Renal pelvis (tissue), 1 donor: ENCODE measurements at regions not wholly inside any gene's neighbourhood (a gene's known extent, or its start where the extent isn't known, plus 50 kb on each side); places are given as distances from the start of the nearest gene placed in this dataset.

Source experiments
- DNase-seq: peaks from one replicate; pipeline ENCODE4 v3.0.0-alpha.2; 2013

DNA sequence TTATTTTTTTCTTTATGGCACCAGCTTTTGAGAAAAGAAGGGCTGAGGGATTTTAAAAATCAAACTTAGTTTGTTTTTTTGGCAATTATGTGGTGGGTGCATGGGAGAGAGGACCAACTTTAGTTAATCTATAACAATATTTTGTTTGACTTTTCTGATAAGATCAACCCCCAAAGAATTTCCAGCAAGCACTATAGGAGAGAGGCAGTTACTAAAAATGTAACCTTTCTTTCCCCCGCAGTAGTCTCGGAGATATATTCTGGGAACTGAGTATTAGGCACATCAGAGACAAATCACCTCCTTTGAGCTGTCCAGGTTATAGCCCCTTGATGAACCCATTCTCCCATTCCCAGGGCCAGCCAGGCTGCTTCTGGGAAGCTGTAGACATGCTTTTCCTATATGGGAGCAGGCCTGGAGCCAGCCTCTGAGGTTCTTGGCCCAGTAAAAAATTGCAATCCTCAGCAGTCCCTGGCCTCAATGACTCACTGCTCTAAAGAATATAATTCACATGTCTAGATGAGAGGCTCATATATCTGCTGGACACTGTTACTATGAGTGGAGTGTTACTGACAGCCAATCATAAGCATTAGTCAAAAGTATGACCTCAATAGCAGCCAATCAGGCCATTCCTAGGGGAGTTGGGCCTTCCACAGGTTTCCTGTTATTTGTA is 138.3 kb upstream of the AGBL1 start:
- no peak for DNase-seq

DNA sequence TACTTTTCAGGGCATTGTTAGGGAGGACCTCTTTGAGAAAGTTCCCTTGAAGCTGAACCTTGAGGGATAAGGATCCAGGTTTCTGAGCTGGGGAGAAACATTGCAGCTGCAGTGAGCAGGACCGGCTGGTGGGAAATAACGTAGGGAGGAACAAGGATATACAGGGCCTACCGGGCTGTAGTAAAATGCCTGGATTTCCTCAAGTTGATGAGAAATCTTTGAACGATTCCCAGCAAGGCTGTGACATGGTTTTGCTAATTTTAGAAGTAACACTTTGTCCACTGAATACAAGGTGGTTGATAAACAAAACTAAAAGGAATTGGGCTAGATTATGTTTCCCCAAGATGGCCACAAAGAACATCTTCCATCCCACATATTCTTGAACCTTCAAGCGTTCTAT is 137.0 kb upstream of the AGBL1 start:
- no peak for DNase-seq

DNA sequence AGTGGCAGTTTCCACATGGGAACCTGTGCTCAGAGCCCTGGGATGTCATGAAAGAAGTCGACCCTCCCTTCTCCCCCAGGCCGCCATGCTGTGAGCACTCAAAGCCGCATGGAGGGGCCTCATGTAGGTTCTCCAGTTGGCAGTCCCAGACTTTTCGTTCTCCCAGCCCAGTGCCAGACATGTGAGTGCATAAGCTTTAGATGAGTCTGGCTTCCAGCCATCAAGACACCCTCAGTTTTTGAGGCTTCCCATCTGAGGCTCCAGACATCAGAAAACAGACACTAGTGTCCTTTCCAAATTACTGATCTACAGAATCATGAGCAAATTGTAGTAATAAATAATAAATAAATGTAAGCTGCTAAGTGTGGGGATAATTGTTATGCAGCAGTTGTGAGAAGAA is 136.5 kb upstream of the AGBL1 start:
- no peak for DNase-seq

DNA sequence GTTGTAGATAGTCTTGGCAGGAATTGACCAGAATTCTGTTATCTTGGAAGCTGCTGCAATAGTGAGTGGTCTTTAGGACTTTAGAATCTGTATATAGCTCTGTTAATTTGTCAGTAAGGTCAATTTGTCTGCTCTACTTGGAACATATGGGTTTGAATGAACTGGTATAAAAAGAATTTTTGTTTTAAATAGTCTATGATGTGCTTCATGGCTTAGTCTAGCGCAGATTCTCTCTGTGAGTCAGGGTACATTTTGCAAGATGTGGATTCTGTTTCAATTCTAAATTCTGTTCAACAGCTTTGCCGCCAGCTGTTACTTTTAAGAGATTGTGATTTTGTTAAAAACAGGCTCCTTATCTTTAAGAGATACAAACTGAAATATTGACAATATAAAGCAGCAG is 135.9 kb upstream of the AGBL1 start:
- no peak for DNase-seq

DNA sequence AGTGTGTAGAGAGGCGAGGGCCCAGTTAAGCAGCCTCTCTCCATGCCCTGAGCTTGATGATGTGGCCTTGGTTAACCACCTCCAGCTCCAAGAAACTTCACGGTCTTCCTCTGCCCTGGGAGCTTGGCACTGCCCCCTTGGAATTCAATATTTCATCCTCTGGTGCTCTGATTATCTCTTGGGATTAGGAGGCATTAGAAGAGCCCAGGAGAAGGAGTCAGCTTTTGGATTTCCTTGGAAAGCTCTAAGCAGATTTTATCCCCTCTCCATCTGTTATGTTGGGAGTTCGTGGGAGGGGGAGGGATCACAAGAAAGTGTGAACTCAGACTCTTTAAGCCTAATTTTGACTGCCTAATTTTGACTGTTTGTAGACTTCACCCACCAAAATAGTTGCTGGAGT is 132.7 kb upstream of the AGBL1 start:
- DNase-seq: no peak

DNA sequence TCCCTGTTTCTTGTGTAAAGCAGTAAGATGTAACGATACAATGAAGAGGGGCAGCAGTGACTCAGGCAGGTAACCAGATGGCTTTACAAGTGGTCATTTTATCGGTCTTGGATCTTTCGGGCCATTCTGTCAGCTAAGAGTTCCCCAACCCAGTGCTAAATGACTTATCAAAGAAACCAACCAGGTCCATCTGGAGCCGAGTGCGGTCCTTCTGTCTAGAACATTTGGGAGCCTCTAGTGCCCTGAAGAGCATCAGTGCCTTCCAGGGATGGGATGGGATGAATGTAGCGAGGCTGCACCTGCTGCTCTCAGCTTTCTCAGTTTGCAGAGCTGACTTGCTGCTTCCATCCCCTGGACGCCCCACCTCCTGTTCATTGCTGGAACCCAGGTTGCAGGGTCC is 131.7 kb upstream of the AGBL1 start:
- no peak for DNase-seq

DNA sequence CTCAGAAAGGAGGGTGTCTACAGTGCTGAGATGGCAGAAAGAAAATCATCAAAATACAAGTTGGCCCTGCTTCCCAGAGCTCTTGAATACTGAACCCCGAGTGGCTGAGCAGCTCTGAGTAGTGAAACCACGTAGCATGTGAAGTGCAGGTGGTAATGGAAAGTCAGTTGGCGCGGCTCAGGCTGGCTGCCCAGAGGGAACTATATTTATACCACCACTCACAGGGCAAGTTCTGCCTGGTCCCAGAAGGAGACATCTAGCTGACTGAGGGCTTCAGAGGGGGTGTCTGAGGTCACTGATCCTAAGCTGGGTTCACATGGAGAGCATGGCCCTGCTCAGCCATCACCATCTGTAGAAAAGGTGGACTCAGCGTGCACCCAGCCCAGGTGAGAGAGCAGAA is 129.6 kb upstream of the AGBL1 start:
- no peak for DNase-seq

DNA sequence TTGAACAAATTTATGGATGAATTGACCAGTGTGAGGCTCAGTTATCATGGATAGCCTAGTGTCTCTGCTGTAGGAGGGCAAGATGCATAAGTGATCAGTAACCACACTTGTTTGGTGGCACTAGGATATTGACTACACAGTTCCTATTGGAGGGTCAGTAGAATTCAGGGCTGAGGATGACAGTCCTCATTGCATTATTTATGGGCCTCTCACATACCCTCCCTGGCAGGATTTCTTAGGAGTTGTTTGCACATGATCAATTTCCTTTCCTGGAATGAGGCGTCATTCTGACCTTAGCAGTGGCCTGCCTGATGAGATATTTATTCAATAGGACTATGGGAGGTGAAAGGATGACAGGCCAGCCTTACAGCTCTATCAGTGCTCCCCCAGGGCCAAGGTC is 125.1 kb upstream of the AGBL1 start:
- no peak for DNase-seq

DNA sequence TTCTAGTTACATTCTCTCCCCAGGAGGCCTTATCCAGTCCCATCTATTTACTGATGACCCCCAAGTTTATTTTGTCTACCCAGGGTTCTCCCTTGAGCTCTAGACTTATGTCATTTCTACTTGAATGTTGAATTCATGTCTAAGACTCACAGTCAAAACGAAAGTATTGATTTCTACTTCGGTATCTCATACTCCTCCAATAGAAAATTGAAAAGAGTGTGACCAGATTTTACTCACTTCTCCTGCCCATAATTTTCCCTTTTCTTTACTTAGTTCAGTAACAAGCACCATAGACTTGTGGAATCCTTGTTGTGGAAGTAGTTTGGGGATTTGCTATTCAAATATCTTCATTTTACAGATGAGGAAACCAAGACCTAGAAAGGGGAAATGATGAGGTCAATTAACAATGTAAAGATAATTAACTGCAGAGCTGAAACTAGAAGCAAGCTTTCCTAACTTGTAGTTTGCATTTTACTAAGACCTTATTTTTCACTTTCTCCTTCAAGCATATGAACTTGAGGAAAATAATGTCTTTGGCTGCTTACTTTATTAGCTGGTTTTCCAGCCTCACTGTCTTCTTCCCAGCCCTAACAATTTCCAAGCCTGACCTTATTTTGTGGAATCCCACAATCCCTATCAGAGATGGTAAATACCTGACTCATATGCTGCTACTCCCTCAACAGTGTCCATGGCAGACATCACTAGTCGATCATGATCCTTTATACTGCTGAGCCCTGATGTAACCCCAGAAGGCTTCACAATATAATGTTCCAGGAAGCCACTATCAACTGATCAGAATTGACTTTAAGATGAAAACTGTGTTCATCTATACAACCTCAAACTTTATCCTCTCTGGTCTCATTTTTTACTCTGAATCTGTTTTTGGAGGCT is 123.9 kb upstream of the AGBL1 start:
- DNase-seq: no peak

DNA sequence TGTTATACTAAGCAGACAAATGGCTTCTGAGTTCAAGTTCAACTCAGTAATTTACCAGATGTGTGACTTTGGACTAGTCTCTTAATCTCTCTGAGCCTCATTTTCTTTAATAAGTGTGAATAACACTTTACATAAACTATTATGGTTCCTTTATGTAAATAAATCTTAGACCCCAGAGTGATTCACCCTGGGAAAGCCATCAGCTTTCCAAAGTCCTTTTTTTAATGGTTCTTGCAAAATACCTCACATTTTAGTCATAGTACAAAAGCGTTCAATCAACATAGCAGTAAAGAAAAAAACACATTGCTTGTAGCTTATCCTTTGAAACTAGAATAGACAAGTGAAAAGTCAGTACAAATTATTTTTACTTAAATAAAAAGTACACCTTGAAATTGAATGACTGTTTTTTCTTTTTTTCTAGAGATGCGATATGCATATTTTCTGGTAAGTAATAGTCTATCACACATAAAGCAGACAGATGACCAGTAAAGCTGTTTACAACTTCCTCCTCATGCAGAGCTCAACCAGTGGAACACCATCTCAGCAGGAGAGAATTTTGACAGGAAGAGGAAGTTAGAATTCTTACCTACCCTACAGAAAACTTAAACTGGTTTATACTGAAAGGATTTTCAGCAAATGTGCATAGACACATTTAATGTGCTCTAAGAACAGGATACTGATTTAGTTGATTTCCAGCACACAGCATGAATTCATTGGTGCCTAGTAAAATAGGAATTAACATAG is 123.0 kb upstream of the AGBL1 start:
- no peak for DNase-seq

DNA sequence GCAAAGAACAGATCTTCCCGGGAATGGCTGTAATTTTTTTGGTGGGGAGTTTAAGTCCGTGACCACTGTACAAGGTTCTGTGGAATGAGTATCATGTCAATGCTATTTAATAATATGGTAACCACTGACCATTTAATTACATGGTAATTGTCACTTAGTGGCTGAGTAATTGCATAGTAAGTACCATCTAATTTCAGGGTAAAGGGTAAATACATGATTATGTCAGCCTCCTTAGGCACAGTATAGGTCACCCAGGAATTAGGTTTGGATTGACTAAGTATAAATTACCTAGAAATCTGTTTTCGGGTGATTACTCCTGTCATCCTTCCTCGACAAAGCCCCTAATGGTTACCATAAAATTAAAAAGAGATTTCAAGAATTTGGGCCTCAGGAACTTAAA is 120.1 kb upstream of the AGBL1 start:
- DNase-seq: no peak

DNA sequence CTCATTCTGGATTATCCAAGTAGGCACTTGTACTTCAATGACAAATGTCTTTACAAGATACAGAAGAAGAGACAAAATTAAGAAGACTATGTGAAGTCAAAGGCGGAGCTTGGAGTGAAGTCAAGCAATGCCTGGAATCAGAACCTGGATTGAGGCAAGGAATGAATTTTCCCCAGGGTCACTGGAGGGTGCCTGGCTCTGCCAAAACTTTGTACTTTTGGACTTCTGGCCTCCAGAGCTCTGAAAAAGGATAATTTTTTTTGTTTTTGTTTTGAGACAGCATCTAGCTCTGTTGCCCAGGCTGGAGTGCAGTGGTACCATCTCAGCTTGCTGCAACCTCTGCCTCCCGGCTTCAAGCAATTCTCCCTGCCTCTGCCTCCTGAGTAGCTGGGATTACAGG is 119.3 kb upstream of the AGBL1 start:
- no peak for DNase-seq

DNA sequence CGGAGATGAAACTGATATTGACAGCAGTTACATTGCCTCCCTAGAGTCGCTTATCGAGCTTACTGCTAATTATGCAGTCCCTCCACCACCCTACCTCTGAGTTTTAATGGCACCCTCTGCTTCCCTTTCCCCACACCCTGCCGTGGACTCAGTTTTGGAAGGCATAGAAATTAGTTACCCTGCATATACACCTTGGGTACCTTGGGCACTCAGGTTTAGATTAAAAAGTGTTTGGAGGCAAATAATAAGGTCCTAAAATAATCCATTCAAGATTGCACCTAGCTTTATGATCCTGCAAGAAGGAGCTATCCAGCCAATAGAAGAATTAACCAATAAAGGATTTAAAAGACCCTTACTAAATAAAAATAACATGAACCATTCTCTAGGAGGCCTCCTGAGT is 117.8 kb upstream of the AGBL1 start:
- DNase-seq: no peak

DNA sequence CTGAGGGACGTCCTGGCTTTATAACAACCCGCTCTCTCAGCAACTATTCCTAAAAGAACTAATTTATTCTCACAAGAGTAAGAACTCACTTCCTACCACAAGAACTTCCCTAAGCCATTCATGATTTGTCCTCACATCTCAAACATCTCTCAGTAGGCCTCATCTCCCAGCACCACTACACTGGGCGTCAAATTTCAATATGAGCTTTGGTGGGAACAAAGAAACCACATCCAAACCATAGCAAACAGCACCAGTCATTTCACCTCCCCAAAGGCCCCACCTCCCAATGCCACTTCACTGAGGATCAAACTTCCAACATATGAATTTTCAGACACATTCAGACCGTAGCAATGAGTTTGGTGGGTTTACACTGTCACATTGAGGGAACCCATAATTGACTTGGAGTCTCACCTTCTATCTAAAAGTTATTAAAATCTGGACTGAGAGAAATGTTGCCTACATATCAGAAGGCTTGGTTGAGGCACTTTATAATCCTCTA is 116.4 kb upstream of the AGBL1 start:
- no peak for DNase-seq

DNA sequence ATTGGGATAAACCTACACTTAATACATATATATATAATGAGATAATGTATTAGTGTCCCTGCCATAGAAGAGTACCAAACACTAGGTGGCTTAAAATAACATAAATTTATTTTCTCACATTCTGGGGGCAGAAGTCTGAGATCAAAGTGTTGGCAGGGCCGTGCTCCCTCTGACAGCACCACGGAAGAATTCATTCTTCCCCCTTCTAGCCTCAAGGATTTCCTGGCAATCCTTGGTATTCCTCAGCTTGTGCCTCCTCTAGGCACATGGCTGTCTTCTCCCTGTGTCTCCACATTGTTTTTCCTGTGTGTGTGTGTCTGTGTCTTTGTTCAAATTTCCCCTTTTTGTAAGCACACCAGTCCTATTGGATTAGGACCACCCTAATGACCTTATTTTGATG is 115.2 kb upstream of the AGBL1 start:
- DNase-seq: no peak

DNA sequence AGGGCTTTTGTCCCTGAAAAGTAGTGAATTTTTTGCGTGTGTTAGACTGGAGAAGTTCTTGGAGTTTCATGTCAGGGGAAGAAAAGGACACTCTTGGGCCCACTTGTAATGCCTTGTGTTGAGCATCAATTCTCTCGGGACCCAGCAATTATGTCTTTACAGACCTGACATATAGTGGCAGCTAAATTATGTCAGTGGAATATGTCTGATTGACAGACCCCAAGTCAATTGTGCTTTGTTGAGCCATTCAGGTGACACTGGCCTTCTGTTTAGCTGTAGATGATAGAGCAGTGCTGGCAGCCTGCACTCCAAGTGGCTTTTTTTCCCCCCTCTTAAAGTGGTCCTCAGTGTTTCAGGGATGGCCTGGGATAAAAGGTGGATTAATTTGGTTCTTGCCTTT is 112.1 kb upstream of the AGBL1 start:
- DNase-seq: no peak

DNA sequence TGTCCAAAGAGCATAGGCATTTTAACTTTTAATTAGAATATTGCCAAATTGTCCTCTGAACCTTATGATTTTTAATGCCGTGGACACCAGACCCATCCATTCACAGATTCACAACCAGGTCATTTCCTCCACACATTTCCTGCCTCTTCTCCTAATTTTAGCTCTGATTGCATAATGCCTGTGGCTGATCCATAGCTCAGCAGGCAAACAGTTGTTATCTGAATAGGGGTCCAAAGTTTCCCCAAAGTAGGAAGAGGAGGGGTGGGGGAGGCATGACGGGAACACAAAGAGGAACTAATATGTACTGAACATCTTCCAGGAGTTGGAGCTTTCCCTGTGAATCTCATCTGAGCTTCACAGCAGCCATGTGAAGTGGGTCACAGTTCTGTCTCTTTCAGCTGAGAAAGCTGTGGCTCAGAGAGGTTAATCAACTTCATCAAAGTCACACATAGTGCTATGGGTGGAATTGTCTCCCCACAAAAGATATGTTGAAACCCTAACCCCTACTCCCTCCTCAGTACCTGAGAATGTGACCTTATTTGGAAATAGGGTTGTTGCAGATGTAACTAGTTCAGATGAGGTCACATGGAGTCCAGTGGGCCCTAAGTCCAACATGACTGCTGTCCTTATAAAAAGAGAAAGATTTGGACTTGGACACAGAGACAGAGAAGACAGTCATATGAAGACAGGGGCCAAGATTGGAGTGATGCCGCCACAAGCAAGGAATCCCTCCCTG is 106.7 kb upstream of the AGBL1 start:
- no peak for DNase-seq

DNA sequence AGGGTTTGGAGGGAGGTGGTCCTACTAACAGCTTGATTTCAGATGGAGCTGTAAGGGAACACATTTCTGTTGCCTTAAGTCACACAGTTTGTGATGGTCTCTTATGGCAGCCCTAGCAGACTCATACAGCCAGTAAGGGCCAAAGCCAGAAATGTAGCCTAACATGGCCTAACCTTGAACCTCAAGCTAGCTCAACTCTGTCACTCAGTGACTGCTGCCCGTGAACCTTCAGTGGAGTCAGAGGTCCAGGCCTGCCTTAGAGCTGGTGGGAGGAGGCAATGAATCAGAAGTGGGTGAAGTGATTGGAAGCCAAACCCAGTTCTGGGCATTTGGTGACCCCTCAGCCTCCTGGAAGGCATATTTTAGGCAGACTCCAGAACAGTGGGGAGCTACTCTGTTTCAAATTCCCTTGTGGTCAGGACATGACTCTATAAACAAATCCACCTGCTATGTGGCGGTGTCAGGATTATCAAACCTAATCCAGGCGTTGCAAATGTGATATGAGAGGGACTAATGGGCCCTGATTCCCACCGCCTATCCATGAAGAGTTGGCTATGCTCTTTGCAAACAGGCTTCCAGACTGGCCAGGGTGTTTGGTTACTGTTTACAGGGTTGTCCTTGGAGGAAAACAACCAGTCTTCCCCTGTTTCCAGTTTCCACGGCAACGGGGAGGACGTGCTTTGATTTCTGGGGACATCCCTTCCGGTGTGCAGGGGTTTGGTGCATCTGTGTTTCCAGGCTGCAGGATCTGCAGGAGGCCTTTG is 105.9 kb upstream of the AGBL1 start:
- DNase-seq: peak; percentile 73

DNA sequence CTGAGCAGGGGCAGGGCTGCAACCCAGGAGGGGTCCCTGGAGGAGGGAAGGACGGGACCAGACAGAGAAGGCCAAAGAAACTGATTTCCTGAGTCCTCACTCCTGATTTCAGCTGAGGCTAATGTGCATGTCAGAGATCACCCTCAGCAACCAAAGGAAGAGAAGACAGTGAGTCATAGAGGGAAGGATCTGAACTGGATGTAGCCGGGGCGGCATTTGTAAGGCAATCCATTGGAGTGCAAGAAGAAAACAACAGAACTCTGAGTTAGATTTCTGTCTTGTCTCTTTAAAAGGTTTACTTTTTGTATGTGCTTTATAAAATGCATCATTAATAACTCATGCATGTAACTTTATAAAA is 105.3 kb upstream of the AGBL1 start:
- DNase-seq: no peak

DNA sequence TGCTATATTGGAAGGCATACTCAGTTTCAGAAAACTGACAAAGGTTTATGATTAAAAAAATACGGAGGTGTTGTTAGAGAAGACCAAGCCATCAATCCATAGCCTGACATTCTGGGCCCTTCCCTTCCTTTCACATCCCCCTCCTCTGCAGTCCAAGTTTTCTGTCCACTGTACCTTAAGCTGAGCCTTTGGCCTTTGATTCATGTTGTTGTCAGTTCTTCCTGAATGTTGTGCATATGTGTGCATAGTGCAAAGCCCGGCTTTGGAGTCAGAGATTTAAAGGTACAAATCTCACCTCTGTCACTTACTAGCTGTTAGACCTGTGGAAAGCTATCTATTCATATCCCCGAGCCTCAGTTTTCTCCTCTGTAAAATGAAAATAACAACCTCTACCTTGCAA is 104.9 kb upstream of the AGBL1 start:
- DNase-seq: no peak

DNA sequence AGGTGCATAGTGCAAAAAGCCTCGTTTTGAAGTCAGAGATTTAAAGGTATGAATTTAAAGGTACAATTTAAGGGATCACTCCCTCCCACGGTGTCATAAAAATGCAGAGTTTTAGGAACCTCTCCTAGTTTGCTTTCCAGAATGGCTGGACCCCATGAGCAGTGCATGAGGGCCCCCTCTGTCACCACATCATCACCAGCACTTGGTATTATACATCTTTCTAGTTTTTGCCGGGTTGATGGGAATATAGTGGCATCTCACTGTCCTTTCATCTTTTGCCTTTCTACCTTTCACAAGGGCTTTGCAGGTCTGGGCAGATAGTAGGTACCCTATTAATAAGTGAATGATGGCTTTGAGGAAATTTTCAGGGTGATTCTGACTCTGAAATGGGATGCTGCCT is 103.6 kb upstream of the AGBL1 start:
- no peak for DNase-seq
